Gastrocnemius medialis (tissue), 4 donors: ENCODE measurements at regions not wholly inside any gene's neighbourhood (a gene's known extent, or its start where the extent isn't known, plus 50 kb on each side); places are given as distances from the start of the nearest gene placed in this dataset.

ENCODE experiments used
- ATAC-seq, 2 donors: fragments of 150-250 bp; one replicate each; pipeline ENCODE4 v1.9.1; 2016
- DNase-seq, 2 donors: peaks; one replicate each; pipeline ENCODE4 v3.0.0-alpha.2; 2019
- H3K27ac ChIP-seq, 4 donors: fragments of 200-600 bp; sonication (generic); 1 replicate in 1 of 4; 2 replicates in 3 of 4; pipeline ENCODE4 v1.5.1; 2016 to 2018; ENCODE audit warnings: mild to moderate bottlenecking in 2 of 4, moderate library complexity in 1 of 4
- H3K27me3 ChIP-seq, 3 donors: fragments of 200-600 bp; sonication (generic) in 2 of 3; 1 replicate in 1 of 3; 2 replicates in 2 of 3; pipeline versions ENCODE4 v1.5.1 to v1.6.0; 2016 to 2019; ENCODE audit warnings: mild to moderate bottlenecking in 1 of 3, moderate library complexity in 1 of 3
- H3K36me3 ChIP-seq, 2 donors: fragments of 200-600 bp; sonication (generic) in 1 of 2; one replicate each; pipeline ENCODE4 v1.5.1; 2017 to 2018
- H3K4me1 ChIP-seq, 2 donors: fragments of 200-600 bp; sonication (generic) in 1 of 2; one replicate each; pipeline ENCODE4 v1.5.1; 2016 to 2017; ENCODE audit warnings: mild to moderate bottlenecking in 2 of 2
- H3K4me3 ChIP-seq, 4 donors: fragments of 200-600 bp; sonication (generic) in 3 of 4; 1 replicate in 1 of 4; 2 replicates in 3 of 4; pipeline ENCODE4 v1.5.1; 2016 to 2019; ENCODE audit warnings: mild to moderate bottlenecking in 2 of 4
- H3K9me3 ChIP-seq, 3 donors: fragments of 200-600 bp; sonication (generic) in 2 of 3; 1 replicate in 1 of 3; 2 replicates in 2 of 3; pipeline ENCODE4 v1.5.1; 2016 to 2019
- CTCF ChIP-seq, 5 experiments: fragments of 450-650 bp in 3 of 5; fragments of 200-600 bp in 2 of 5; sonication (generic) in 2 of 5; IDR thresholded peaks in 4 of 5; conservative IDR thresholded peaks in 1 of 5; 1 replicate in 4 of 5; 2 replicates in 1 of 5; pipeline ENCODE4 v1.5.1; 2016 to 2019; ENCODE audit warnings: antibody characterized with exemption in 5 of 5, mild to moderate bottlenecking in 3 of 5, moderate library complexity in 3 of 5
- POLR2A ChIP-seq, 2 donors: fragments of 450-650 bp; IDR thresholded peaks; one replicate each; pipeline ENCODE4 v1.6.1; 2017; ENCODE audit warnings: antibody characterized with exemption in 2 of 2, mild to moderate bottlenecking in 2 of 2, moderate library complexity in 2 of 2
- in situ Hi-C, 4 donors: fragments of 200-750 bp; cut with MboI; loops; one replicate each; pipeline versions ENCODE4 v1.15.0 to v1.8.0; 2017; ENCODE audit warnings: low sequenced_read_pairs in 4 of 4
- intact Hi-C: fragments of 100-400 bp; cut with DNase I; formaldehyde crosslinking; loops from one replicate; pipeline ENCODE4 v1.15.1; 2023; ENCODE audit warnings: low total_unique reads

- TF ChIP-seq CTCF (IDR thresholded peaks at IDR 0.05 in 4 of 5, conservative IDR thresholded peaks at IDR 0.05 in 1 of 5), result no peak
- no peak for TF ChIP-seq POLR2A (IDR thresholded peaks at IDR 0.05)
- in situ Hi-C loops, result no loop called here
- H3K36me3 ChIP-seq, result no peaks in the 10 kb centered on the region
- ATAC-seq (no peak), DNase-seq (no peak)
- H3K27ac ChIP-seq, result no peak overlapping the region
- intact Hi-C loops, result no loop called here
- H3K9me3 ChIP-seq, result no peaks in the 10 kb centered on the region
- H3K27me3 ChIP-seq, result no peaks in the 10 kb centered on the region
- no peaks in the 10 kb centered on the region for H3K4me1 ChIP-seq
- no peak overlapping the region for H3K4me3 ChIP-seq
These were observed 604.2 kb downstream of the EPHA5 start for GRCh38 chr4:65066106-65066505.

GRCh38 chr4:65063601-65064000 lies 606.7 kb downstream of the EPHA5 start:
- no peaks in the 10 kb centered on the region for H3K9me3 ChIP-seq
- in situ Hi-C loops (no loop called here), intact Hi-C loops (no loop called here)
- no peak overlapping the region for H3K4me3 ChIP-seq
- H3K36me3 ChIP-seq, result no peaks in the 10 kb centered on the region
- no peak for TF ChIP-seq POLR2A (IDR thresholded peaks at IDR 0.05)
- TF ChIP-seq CTCF (IDR thresholded peaks at IDR 0.05 in 4 of 5, conservative IDR thresholded peaks at IDR 0.05 in 1 of 5), result no peak
- DNase-seq, result no peak
- no peak for ATAC-seq
- no peaks in the 10 kb centered on the region for H3K4me1 ChIP-seq
- H3K27me3 ChIP-seq, result no peaks in the 10 kb centered on the region
- no peak overlapping the region for H3K27ac ChIP-seq

- H3K4me3 ChIP-seq, result no peak overlapping the region
- no peaks in the 10 kb centered on the region for H3K27me3 ChIP-seq
- intact Hi-C loops, result no loop called here
- DNase-seq (no peak), ATAC-seq (no peak)
- no peak overlapping the region for H3K27ac ChIP-seq
- H3K4me1 ChIP-seq, result no peaks in the 10 kb centered on the region
- in situ Hi-C loops, result no loop called here
- H3K9me3 ChIP-seq, result no peaks in the 10 kb centered on the region
- H3K36me3 ChIP-seq, result no peaks in the 10 kb centered on the region
- TF ChIP-seq POLR2A (IDR thresholded peaks at IDR 0.05) (no peak), CTCF (IDR thresholded peaks at IDR 0.05 in 4 of 5, conservative IDR thresholded peaks at IDR 0.05 in 1 of 5) (no peak)
These were observed 619.5 kb downstream of the EPHA5 start for GRCh38 chr4:65050786-65051185.

- TF ChIP-seq CTCF (IDR thresholded peaks at IDR 0.05 in 4 of 5, conservative IDR thresholded peaks at IDR 0.05 in 1 of 5), result no peak
- TF ChIP-seq POLR2A (IDR thresholded peaks at IDR 0.05), result no peak
- Histone ChIP-seq H3K27ac (no peak overlapping the region), H3K4me1 (no peaks in the 10 kb centered on the region), H3K27me3 (no peaks in the 10 kb centered on the region), H3K36me3 (no peaks in the 10 kb centered on the region), H3K4me3 (no peak overlapping the region), H3K9me3 (no peaks in the 10 kb centered on the region)
- intact Hi-C loops (no loop called here), in situ Hi-C loops (no loop called here)
- ATAC-seq, result no peak
- DNase-seq, result no peak
These were observed 623.8 kb downstream of the EPHA5 start for GRCh38 chr4:65046192-65047133.
